HuH-7.5 (cell line): ENCODE measurements at regions not wholly inside any gene's neighbourhood (a gene's known extent, or its start where the extent isn't known, plus 50 kb on each side); places are given as distances from the start of the nearest gene placed in this dataset.
"Not testable (repeated sequence)": the region's sequence is repeated elsewhere in the genome, so short reads cannot be mapped to it uniquely, and the experiment has no call there.

ENCODE experiments used
- DNase-seq: peaks from one replicate; pipeline ENCODE4 v3.0.0; 2011; ENCODE audit warnings: low spot score

DNA sequence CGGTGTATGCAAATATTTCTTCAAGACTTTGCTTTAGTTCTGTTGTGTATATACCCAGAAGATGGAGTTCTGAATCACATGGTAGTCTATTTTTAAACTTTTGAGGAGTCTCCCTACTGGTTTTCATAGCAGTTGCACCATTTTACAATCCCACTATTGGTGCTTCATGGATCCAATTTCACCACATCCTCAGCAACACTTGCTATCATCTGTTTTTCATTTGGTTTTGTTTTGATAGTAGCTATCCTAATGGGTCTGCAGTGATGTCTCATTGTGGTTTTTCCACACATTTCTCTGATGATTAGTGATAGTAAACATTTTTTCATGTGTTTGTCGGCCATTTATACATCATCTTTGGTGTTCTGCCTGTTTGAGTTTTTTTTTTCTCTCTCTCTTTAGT lies 1339.3 kb downstream of the EFNA5 start:
- DNase-seq, result no peak

DNA sequence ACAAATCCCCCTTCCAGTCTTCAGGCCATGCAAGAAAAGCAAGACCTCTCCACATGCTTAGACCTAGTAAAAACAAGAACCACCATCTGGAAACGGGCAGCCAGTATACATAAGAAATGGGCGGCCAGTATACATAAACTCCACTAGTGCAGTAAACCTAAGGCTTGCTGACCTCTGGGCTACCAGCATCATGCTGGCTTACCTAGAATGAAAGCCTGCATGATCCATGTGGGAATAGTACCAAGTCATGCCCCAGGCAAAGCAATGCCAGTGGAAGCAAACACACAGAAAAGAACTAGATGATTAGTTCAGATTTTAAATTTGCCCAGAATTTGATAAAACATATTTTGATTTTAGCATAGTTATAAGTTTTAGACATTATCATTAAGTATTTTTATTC lies 1346.4 kb downstream of the EFNA5 start:
- no peak for DNase-seq

DNA sequence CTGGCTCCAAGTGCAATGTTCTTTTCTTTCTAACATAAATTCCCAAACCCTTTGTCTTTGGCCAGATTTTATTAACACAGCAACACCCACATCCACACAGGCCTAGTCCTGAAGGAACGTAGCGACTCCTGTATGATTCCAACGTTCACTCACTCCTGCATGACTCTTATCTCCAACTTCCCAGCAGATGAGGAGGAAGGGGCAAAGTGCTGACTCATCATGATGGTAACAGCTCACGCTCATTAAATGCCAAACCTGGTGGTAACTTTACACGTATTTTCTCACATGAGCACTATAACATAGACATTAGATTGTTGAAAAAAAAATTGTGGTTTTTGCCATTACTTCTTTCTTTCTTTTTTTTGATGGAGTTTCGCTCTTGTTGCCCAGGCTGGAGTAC lies 1349.5 kb downstream of the EFNA5 start:
- no peak for DNase-seq

DNA sequence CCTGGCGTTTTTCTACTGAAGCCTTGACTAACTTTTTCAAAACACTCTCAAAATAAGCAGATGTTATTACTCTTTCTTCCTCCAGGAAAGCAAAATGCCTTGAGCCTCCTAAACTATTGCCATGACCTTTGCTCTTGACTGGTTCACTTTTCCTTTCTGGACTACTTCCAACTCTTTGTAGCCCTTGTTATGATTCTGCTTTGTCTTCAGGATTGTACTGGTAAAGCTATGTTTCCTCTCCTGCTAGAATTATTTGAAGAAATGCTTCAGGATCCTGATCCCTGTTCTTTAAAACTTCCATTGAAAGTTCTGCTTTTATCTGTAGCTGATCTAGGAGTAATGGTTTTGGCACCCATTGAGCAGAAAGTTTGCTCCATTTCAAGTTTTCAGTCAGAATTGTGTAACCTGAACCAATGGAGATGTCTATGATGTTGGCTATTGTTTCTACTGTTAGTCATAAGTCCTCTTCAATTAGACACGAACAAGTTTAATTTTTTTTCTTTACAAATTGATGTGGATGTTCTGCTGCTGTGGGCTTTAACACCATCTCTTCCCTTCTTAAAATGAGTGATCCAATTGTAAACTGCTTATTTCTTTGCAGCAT lies 1356.4 kb downstream of the EFNA5 start:
- no peak for DNase-seq

DNA sequence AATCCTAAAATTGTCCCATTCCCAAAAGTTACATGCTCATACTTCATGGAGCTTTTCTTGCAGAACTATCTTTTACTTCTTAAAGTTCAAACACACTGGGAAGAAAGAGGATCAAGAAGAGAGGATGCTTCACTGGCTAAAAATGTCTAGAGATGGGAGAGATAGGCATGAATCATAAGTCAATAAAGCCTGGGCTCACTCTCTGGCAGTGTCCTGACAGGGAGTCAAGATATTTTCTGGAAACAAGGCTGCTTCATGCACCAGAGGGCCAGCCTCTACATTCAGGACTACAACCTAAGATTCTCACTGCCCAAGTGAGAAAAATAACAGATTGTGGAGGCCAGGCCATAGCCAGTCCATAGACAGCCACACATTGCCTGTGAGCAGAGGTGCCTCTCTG lies 1358.4 kb downstream of the EFNA5 start:
- DNase-seq, result no peak

DNA sequence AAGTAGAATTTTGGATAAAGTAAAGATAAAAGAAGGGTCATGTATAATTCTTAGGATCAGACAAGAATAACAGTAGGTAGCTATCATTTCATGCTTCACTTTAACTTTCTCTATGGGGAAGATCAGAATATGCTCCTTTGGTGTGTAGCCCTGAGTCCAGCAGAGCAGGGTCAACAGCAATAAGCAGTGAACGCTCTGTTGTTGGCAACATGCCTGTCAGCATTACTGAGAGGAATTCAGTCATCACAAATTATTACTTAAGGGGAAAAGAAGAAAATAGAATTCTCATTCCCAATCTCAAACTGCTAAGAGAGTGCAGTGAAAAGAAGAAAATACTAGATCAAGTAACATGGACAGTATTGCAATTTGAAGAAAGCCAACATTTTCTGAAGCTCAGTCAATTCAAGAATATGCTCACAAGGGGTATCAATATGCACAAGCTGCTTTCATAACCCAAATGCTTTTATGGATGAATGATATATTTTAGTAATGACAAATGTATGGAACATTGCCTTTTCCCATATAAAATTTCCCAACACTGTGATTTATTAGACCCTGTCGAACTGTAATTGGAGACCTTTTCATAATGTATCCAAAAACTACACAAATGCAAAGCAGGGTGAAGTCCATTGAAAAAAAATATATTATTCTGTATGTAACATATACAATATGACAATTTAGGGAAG lies 1359.4 kb downstream of the EFNA5 start:
- no peak for DNase-seq

DNA sequence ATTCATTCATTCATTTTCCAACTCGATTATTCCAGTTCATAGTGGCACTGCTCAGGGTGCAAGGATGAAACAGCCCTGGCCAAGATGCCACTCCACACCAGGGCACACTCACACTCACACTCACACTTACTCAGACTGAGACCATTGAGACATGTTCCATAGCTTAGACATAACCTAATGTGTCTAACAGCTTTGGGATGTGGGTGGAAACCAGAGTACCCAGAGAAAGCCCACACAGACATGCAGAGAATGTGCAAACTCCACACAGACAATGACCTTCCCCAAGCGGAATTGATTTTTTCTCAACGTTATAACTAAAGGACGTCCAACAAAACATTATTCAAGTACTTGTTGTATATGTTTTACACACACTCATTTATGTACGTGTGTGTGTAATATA lies 1363.5 kb downstream of the EFNA5 start:
- DNase-seq, result no peak

DNA sequence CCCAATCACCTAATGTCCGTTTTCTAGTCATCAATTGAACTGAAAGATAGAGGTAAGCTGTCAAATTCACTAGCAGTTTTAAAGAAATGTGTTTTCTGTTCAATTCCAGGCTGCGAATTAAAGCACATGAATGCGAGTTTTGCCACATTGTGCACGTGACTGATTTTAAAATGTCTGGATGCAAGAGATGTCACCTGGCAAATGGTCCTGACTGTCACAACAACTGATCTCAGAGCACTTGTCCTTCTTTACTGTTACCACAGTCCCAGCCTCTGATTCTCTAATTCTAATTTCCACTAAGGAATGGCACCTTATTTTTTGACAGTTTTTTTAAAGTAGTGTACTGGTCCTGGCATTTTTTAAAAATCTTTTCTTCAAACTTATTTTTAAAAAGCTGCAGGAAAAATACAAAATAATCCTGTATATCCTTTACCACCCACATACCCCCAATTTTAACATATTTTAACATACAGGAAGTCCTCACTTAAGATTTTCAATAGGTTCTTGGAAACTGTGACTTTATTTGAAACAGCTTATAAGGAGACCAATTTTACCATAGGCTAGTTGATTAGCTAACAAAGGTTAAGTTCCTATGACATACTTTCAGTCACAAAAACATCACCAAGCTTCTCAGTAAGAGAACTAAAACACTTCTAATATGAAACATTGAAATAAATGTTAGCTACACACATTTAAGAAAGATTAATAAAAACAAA lies 1364.3 kb downstream of the EFNA5 start:
- no peak for DNase-seq

DNA sequence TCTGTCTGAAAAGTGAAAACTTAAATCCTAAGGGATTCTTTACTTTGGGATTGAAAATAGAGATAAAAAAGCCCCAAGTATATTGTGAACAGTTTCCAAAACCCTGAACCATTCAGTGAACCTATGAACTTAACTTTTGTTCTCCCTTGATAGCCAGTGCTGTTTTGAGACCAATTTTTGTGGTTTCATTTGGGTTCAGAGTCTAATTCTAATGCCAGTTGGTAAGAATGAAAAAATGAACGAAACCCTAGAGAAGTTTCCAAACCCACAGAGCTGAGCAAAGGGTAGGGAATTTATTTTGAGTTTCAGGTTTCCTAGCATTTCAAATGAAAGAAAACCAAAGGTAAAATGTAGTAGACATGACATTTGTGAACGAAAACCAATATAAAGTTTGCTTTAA lies 1366.8 kb downstream of the EFNA5 start:
- no peak for DNase-seq

DNA sequence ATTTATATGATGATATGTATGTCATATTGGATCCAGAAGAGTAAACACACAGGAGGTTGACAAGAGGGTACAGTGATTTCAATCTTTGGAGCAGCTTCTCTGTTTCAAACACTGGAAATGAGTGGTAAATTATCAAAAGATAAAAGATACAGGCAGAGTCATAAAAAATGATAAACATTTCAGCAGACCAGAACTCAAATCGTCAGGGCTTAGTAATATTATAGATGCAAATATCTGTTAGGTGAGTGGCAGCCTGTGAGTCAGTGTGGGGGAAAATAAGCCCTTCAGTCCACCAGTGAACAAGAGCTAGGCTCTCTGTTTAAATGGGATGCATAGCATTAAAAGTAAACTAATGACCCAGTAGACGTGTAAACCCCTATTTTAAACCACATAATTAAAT lies 1378.1 kb downstream of the EFNA5 start:
- DNase-seq, result no peak

DNA sequence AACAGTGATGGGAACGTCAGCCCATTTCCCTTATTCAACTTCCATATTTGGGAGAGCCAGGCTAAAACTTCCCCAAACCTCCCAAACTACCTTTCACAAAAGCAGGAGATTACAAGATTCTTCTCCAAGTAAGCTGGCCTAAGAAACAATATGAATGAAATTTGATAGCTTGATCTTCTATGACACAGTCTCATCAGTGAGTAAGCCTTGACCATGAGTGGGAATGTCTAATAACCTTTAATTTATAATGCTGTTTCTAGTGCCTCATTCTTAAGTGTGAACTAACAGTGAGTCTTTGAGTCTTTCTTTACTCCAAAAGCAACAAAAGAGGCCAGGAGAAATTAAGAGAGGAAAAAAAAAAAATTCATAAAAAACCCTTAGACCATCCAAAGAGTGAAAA lies 1379.9 kb downstream of the EFNA5 start:
- no peak for DNase-seq

DNA sequence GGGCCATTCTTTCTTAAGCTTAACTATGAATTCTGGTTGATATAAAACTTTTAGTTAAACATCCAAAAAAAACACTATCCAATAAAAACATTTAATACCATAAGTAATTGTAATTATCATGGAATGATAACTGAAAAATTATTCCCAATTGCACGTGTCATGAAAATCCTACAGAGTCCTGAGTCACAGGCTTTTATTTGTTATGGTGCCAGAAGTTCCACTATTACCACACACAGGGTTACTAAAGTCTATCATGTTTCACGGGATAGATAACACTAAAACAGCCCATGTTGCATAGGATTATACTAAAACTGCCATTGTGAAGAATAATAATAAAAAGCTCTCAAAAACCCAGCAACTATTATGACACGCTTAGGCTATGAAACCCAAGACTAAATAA lies 1381.8 kb downstream of the EFNA5 start:
- no peak for DNase-seq

DNA sequence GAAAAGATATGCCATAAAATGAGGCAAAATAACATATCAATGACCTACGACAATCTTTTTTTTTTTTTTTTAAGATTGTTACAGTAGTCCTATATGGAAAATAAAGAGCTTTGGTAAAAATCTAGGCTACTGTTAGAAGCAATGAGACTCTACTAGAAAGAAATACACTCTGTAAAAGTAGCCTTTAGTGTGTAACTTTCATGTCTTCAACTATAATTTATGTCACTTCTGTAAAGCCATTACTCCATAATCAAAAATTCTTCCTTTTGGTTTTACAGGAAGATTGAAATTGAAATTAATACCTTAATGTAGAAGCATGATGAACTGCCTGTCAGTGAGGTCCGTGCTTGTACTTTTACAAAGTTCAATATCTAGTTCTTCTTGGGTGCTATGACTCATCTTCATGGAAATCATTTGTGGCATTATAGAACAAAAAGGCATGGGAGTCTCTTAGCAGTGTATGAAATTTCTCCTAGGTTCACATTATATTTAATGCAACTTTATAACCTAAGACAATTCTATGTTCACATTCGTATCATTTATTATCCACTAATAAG lies 1393.1 kb downstream of the EFNA5 start:
- DNase-seq, result no peak

DNA sequence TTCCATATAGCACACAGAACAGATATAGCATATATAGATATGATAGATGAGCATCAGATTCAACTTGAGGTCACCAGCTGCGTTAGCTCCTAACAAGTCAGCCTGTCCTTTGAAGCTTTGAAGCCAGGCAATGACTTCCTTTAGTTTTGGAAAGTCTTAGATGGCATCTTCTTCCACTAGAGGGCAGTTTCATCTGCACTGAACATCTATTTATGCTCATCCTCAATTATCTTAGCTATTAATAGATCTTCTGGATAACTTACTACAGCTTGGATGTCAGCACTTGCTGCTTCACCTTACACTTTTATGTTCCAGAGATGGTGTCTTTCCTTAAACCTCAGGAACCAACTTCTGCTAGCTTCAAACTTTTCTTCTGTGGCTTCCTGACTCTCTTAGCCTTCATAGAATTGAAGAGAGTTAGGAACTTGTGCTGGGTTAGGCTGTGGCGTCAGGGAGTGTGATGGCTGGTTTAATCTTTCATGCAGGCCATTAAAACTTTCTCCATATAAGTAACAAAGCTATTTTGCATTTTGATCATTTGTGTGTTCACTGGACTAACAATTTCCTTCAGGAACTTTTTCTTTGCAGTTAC lies 1401.4 kb downstream of the EFNA5 start:
- DNase-seq, result no peak

DNA sequence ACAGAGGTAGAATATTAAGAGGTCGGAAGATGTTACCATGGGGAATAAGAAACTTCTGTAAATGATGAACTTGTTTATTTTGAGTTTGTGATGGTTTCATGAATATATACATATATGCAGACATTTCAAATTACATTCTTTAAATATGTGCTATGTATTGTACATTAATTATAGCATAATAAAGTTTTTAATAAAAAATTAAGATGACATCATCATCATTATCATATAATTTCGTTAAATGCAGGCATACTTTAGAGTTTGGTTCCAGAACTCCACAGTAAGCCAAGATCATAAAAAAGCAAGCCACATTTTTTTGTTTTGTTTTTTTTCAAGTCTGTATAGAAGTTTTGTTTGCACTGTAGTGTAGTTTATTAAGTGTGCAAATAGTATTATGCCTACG lies 1403.5 kb downstream of the EFNA5 start:
- no peak for DNase-seq

DNA sequence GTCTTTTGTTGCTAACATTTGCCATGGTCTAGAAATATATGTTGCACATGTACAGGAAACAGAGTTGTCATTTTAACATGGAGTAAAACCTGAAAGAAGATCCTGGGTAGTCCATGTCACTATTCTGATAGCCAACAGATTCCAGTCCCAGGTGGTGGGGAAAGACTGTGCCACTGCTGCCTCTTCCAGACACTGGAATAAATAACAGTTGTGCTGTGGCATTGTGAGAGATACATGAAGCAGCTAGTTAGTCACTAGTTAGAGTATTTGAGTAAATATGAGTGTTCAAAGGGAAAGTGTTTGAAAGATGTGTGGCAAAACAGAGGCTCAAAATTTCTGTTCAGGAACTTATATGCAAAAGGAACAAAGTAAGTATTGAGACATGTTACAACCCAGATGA lies 1408.3 kb downstream of the EFNA5 start:
- no peak for DNase-seq

DNA sequence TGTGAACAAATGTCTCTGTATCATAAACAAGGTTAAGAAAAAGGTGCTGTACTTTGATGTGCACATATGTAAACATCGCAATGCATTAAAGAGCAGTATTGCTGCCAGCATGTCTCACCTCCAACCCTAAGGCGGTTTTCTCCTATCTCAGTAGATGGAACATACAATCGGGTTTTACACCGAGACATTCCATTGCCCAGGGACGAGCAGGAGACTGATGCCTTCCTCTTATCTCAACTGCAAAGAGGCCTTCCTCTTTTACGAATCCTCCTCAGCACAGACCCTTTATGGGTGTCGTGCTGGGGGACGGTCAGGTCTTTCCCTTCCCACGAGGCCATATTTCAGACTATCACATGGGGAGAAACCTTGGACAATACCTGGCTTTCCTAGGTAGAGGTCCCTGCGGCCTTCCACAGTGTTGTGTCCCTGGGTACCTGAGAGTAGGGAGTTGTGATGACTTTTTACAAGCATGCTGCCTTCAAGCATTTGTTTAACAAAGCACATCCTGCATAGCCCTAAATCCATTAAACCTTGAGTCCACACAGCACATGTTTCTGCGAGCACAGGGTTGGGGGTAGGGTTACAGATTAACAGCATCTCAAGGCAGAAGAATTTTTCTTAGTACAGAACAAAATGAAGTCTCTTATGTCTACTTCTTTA lies 1411.2 kb downstream of the EFNA5 start:
- DNase-seq, result not testable (repeated sequence)

DNA sequence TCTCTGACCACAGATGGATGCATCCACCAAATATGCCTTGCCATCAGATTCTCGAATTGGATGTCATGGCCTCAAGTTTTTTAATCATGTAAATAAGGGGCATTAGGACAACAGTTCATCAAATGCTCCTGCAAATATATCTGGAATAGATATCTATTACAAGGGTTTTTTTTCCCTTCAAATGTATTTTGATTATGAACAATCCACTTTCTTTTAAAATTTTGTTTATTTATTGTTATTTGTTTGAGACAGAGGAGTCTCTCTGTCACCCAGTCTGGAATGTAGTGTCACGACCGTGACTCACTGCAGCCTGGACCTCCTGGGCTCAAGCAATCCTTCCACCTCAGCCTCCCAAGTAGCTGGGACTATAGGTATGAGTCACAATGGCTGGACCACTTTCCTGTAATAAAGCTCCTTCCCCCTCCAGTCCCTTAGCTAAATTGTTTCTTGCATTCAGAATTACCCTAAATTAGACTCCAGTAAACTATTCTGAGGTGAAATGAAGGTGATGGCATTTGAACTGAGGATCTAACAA lies 1412.1 kb downstream of the EFNA5 start:
- no peak for DNase-seq

DNA sequence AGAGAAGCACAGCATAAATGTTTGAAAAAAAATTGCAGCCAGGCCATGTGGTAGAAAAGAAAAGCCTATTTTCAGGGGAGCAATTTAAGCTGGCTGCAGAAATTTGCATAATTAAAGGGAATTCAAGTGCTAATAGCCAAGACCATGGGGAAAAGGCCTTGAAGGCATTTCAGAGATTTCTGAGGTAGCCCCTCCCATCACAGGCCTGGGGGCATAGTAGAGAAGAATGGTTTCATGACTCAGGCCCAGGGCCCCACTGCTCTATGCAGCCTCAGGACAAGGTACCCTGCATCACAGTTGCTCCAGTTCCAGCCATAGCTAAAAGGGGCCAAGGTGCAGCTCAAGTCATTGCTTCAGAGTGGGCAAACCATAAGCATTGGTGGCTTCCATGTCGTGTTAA lies 1416.0 kb downstream of the EFNA5 start:
- no peak for DNase-seq

DNA sequence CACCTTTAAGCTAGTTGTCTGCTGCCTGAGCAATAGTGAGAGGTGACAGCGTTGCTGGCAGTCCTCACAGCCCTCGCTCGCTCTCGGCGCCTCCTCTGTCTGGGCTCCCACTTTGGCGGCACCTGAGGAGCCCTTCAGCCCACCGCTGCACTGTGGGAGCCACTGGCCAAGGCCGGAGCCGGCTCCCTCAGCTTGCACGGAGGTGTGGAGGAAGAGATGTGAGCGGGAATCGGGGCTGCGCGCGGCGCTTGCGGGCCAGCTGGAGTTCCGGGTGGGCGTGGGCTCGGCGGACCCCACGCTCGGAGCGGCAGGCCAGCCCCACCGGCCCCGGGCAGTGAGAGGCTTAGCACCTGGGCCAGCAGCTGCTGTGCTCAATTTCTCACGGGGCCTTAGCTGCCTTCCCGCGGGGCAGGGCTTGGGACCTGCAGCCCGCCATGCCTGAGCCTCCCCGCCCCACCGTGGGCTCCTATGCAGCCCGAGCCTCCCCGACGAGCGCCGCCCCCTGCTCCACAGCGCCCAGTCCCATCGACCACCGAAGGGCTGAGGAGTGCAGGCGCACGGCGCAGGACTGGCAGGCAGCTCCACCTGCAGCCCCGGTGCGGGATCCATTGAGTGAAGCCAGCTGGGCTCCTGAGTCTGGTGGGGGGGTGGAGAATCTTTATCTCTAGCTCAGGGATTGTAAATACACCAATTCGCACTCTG lies 1424.5 kb downstream of the EFNA5 start:
- not testable (repeated sequence) for DNase-seq

DNA sequence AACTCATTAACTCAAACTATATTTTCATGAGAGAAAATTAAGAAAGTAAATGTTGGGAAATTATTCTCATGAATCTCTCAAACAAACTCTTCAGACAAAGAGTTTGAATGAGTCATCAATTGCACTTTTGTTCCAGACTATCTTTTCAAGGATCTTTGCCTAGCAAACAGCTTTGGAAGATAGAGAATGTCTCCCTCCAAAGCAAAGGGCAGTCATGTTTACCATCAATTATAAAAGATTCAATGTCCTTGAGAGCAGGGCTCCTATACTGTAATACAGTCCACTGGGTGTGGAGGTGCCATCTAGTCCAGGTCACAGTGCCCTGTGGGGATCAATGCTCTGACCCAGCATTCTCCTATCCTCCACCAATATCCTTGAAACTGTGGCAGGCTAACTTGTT lies 1429.3 kb downstream of the EFNA5 start:
- peak; percentile 9 for DNase-seq
